GM18502 (cell line): ENCODE measurements at regions not wholly inside any gene's neighbourhood (a gene's known extent, or its start where the extent isn't known, plus 50 kb on each side); places are given as distances from the start of the nearest gene placed in this dataset.
"Not testable (repeated sequence)": the region's sequence is repeated elsewhere in the genome, so short reads cannot be mapped to it uniquely, and the experiment has no call there.

Source experiments
- ATAC-seq: cut with Tn5 transposase; IDR thresholded peaks from one replicate; pipeline ENCODE4 v1.9.1; 2021; ENCODE audit warnings: mild to moderate bottlenecking; ENCODE audit not compliant: unreplicated experiment, poor library complexity

GRCh38 chr2:52312486-52312885 is 1280.6 kb upstream of the NRXN1 start:
- no peak for ATAC-seq

- ATAC-seq, result no peak
Measured at GRCh38 chr2:52311862-52312261, 1279.9 kb upstream of the NRXN1 start.

GRCh38 chr2:52308156-52308555 is 1276.2 kb upstream of the NRXN1 start:
- ATAC-seq, result no peak

GRCh38 chr2:52294628-52295027 is 1262.7 kb upstream of the NRXN1 start:
- ATAC-seq, result no peak

- ATAC-seq, result no peak
Measured at GRCh38 chr2:52292801-52293200, 1260.9 kb upstream of the NRXN1 start.

GRCh38 chr2:52289741-52290140 is 1257.8 kb upstream of the NRXN1 start:
- ATAC-seq, result no peak

- ATAC-seq, result no peak
Measured at GRCh38 chr2:52288596-52288995, 1256.7 kb upstream of the NRXN1 start.

GRCh38 chr2:52269696-52270485 is 1238.0 kb upstream of the NRXN1 start:
- no peak for ATAC-seq

GRCh38 chr2:52264911-52265310 is 1233.0 kb upstream of the NRXN1 start:
- no peak for ATAC-seq

- ATAC-seq, result no peak
Measured at GRCh38 chr2:52264488-52264887, 1232.6 kb upstream of the NRXN1 start.

GRCh38 chr2:52260904-52261303 is 1229.0 kb upstream of the NRXN1 start:
- no peak for ATAC-seq

GRCh38 chr2:52258967-52259366 is 1227.0 kb upstream of the NRXN1 start:
- ATAC-seq, result not testable (repeated sequence)

- no peak for ATAC-seq
Measured at GRCh38 chr2:52258038-52258437, 1226.1 kb upstream of the NRXN1 start.

- no peak for ATAC-seq
Measured at GRCh38 chr2:52253416-52253980, 1221.6 kb upstream of the NRXN1 start.

GRCh38 chr2:52238782-52239181 is 1206.8 kb upstream of the NRXN1 start:
- no peak for ATAC-seq

- ATAC-seq, result no peak
Measured at GRCh38 chr2:52222128-52222527, 1190.2 kb upstream of the NRXN1 start.

GRCh38 chr2:52220393-52220792 is 1188.5 kb upstream of the NRXN1 start:
- ATAC-seq, result no peak

GRCh38 chr2:52210611-52211010 is 1178.7 kb upstream of the NRXN1 start:
- ATAC-seq, result no peak

- no peak for ATAC-seq
Measured at GRCh38 chr2:52210161-52210560, 1178.2 kb upstream of the NRXN1 start.

GRCh38 chr2:52194342-52194741 is 1162.4 kb upstream of the NRXN1 start:
- no peak for ATAC-seq

- ATAC-seq, result no peak
Measured at GRCh38 chr2:52193804-52194203, 1161.9 kb upstream of the NRXN1 start.

- no peak for ATAC-seq
Measured at GRCh38 chr2:52192656-52193055, 1160.7 kb upstream of the NRXN1 start.
